Upper lobe of right lung (tissue), 1 donor: ENCODE measurements at regions not wholly inside any gene's neighbourhood (a gene's known extent, or its start where the extent isn't known, plus 50 kb on each side); places are given as distances from the start of the nearest gene placed in this dataset.

Experiments
- ATAC-seq: fragments of 200-7000 bp; cut with Tn5 transposase; one replicate; pipeline ENCODE4 v1.9.1; 2020; ENCODE audit warnings: mild to moderate bottlenecking, moderate library complexity
- DNase-seq: peaks from one replicate; pipeline ENCODE4 v3.0.0-alpha.2; 2020
- H3K27ac ChIP-seq: fragments of 200-600 bp; one replicate; pipeline ENCODE4 v1.8.0; 2022
- H3K27me3 ChIP-seq: fragments of 200-600 bp; one replicate; pipeline ENCODE4 v1.8.0; 2022; ENCODE audit warnings: mild to moderate bottlenecking
- H3K36me3 ChIP-seq: fragments of 200-600 bp; one replicate; pipeline ENCODE4 v1.8.0; 2022
- H3K4me1 ChIP-seq: fragments of 200-600 bp; one replicate; pipeline ENCODE4 v1.8.0; 2022
- H3K4me3 ChIP-seq: fragments of 200-600 bp; one replicate; pipeline ENCODE4 v1.8.0; 2022; ENCODE audit warnings: mild to moderate bottlenecking
- H3K9me3 ChIP-seq: fragments of 200-600 bp; one replicate; pipeline ENCODE4 v1.8.0; 2022
- CTCF ChIP-seq: fragments of 200-600 bp; IDR thresholded peaks from one replicate; pipeline ENCODE4 v1.8.0; 2022; ENCODE audit warnings: antibody characterized with exemption
- intact Hi-C: fragments of 100-400 bp; cut with DNase I; formaldehyde crosslinking; loops from one replicate; pipeline ENCODE4 v1.11.0; 2022
- donor health status: DM: no; HTN: yes; CAD: no; lungs with severe emphysema.

DNA sequence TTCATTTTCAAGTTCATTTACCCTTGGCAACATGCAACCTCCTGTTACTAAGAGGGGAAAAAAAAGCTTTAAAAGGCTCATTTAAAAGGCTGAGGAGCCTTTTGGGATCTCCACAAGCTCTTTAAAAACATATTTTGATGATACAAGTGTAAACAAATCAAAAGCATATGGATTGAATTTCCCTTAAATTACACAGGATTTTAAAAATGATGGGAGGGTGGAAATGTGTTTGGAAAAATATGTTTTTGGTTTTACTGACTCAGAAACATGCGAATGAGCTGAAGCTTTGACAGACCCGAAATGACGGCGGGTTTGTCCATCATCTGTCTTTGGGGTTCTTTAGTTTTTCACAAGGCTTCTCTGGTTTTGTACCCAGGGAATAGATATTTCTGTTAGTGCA lies 180.6 kb upstream of the CCDC68 start:
- intact Hi-C loops: no loop called here
- no peak overlapping the region for H3K4me3 ChIP-seq
- H3K27me3 ChIP-seq: no peaks in the 10 kb centered on the region
- no peak overlapping the region for H3K27ac ChIP-seq
- no peak for TF ChIP-seq CTCF
- H3K9me3 ChIP-seq: no peaks in the 10 kb centered on the region
- H3K4me1 ChIP-seq: no peaks in the 10 kb centered on the region
- no peak for DNase-seq
- no peaks in the 10 kb centered on the region for H3K36me3 ChIP-seq
- ATAC-seq: no peak

DNA sequence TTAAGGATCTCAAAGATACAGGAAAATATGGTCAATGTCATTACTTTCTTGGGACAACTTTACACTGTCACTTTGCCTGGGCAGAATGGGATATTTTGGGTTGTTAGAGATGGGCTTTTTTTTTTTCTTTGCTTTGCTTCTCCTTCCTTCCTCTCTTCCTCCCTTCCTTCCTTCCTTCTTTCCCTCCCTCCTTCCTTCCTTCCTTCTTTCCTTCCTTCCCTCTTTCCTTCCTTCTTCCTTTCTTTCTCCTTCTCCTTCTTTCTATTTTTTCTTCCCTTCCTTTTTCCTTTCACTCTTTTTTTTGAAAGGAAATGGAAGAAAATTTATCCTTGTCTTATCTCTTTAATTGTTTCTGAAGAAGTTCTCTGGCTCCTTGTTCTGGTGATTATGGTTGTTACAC lies 180.0 kb upstream of the CCDC68 start:
- Histone ChIP-seq H3K4me3 (no peak overlapping the region), H3K9me3 (no peaks in the 10 kb centered on the region), H3K4me1 (no peaks in the 10 kb centered on the region), H3K36me3 (no peaks in the 10 kb centered on the region), H3K27me3 (no peaks in the 10 kb centered on the region), H3K27ac (no peak overlapping the region)
- ATAC-seq: no peak
- intact Hi-C loops: no loop called here
- no peak for TF ChIP-seq CTCF
- no peak for DNase-seq

GRCh38 chr18:55138401-55138800 lies 179.1 kb upstream of the CCDC68 start:
- H3K4me3 ChIP-seq: no peak overlapping the region
- H3K36me3 ChIP-seq: no peaks in the 10 kb centered on the region
- intact Hi-C loops: no loop called here
- H3K27me3 ChIP-seq: no peaks in the 10 kb centered on the region
- no peaks in the 10 kb centered on the region for H3K4me1 ChIP-seq
- DNase-seq: no peak
- no peak for ATAC-seq
- no peak overlapping the region for H3K27ac ChIP-seq
- H3K9me3 ChIP-seq: no peaks in the 10 kb centered on the region
- TF ChIP-seq CTCF: no peak

DNA sequence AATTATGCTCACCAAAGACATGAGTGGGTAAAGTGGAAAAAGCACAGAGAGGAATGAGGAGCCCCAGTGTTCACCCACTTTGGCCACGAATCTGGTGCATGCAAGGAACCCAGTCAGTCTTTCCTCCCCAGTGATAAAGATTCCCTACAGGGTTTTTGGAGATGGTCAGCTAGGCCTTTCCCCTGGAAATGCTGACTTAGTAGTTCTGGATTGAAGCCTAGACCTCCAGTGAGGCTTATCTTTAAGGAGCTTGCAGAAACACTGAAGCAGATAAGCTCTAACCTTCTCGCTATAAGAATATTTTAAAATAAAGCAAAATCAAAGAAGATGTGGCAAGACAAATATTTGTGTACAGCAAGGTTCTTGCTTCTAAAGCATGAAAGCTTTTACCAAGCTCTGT lies 178.3 kb upstream of the CCDC68 start:
- H3K27me3 ChIP-seq: no peaks in the 10 kb centered on the region
- H3K4me3 ChIP-seq: no peak overlapping the region
- H3K9me3 ChIP-seq: no peaks in the 10 kb centered on the region
- DNase-seq (no peak), ATAC-seq (no peak)
- H3K4me1 ChIP-seq: no peaks in the 10 kb centered on the region
- no peaks in the 10 kb centered on the region for H3K36me3 ChIP-seq
- intact Hi-C loops: no loop called here
- H3K27ac ChIP-seq: no peak overlapping the region
- no peak for TF ChIP-seq CTCF

- TF ChIP-seq CTCF: no peak
- no peak for DNase-seq
- H3K27me3 ChIP-seq: no peaks in the 10 kb centered on the region
- H3K4me1 ChIP-seq: no peaks in the 10 kb centered on the region
- no peak overlapping the region for H3K4me3 ChIP-seq
- no peaks in the 10 kb centered on the region for H3K36me3 ChIP-seq
- H3K27ac ChIP-seq: no peak overlapping the region
- intact Hi-C loops: no loop called here
- no peak for ATAC-seq
- H3K9me3 ChIP-seq: no peaks in the 10 kb centered on the region
Observed at GRCh38 chr18:55136864-55137263, 177.6 kb upstream of the CCDC68 start.

DNA sequence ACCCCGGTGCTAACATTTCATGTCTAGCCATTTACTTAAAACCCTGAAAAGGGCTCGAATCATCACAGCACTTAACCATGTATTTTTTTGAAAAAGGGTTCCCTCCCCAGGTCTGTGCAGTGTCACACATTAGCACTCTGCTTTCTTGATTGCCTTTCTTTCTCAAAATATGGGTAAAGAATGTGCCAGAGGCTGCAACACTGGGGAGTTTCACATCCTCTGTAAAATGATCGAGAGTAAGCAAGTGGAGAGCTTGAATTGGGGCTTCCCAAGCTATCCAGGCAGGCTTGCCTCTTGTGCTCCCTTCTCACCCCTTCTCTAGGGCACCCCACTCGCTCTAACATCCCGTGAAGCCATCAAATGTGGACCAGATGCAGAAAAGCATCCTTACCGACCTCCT lies 177.0 kb upstream of the CCDC68 start:
- intact Hi-C loops: no loop called here
- no peak for ATAC-seq
- H3K4me1 ChIP-seq: no peaks in the 10 kb centered on the region
- no peak overlapping the region for H3K4me3 ChIP-seq
- H3K36me3 ChIP-seq: no peaks in the 10 kb centered on the region
- no peak for TF ChIP-seq CTCF
- H3K27me3 ChIP-seq: no peaks in the 10 kb centered on the region
- H3K27ac ChIP-seq: no peak overlapping the region
- DNase-seq: no peak
- H3K9me3 ChIP-seq: no peaks in the 10 kb centered on the region
